HG03066 (cell line): ENCODE measurements at regions not wholly inside any gene's neighbourhood (a gene's known extent, or its start where the extent isn't known, plus 50 kb on each side); places are given as distances from the start of the nearest gene placed in this dataset.
"Not testable (repeated sequence)": the region's sequence is repeated elsewhere in the genome, so short reads cannot be mapped to it uniquely, and the experiment has no call there.

Source experiments
- ATAC-seq: cut with Tn5 transposase; IDR thresholded peaks from one replicate; pipeline ENCODE4 v1.9.1; 2021; ENCODE audit warnings: low read depth; ENCODE audit not compliant: unreplicated experiment

- peak; percentile 53 for ATAC-seq
Measured at GRCh38 chr5:108481355-108481931, 99.5 kb upstream of the FBXL17 start.

GRCh38 chr5:108472237-108472636 is 90.3 kb upstream of the FBXL17 start:
- no peak for ATAC-seq

- no peak for ATAC-seq
Measured at GRCh38 chr5:108467563-108467962, 85.7 kb upstream of the FBXL17 start.

GRCh38 chr5:108461628-108462367 is 79.9 kb upstream of the FBXL17 start:
- ATAC-seq = no peak

GRCh38 chr5:108459769-108460168 is 77.9 kb upstream of the FBXL17 start:
- no peak for ATAC-seq

GRCh38 chr5:108451269-108451668 is 69.4 kb upstream of the FBXL17 start:
- ATAC-seq = no peak

GRCh38 chr5:108444130-108444529 is 62.2 kb upstream of the FBXL17 start:
- ATAC-seq = not testable (repeated sequence)

GRCh38 chr5:108442063-108442651 is 60.3 kb upstream of the FBXL17 start:
- ATAC-seq = not testable (repeated sequence)

- no peak for ATAC-seq
Measured at GRCh38 chr5:108437425-108437824, 55.5 kb upstream of the FBXL17 start.

GRCh38 chr5:108436696-108437095 is 54.8 kb upstream of the FBXL17 start:
- ATAC-seq = no peak

- ATAC-seq = no peak
Measured at GRCh38 chr5:108433600-108433999, 51.7 kb upstream of the FBXL17 start.

- no peak for ATAC-seq
Measured at GRCh38 chr5:108432024-108432423, 50.1 kb upstream of the FBXL17 start.
